Neural cell (in vitro differentiated cells): ENCODE measurements at regions not wholly inside any gene's neighbourhood (a gene's known extent, or its start where the extent isn't known, plus 50 kb on each side); places are given as distances from the start of the nearest gene placed in this dataset.

Source experiments
- H2AFZ ChIP-seq: fragments of 200-600, 300-800 bp; sonication (generic), shearing (Covaris generic); 2 replicates; pipeline ENCODE4 v1.6.0; 2014; ENCODE audit warnings: low read depth, mild to moderate bottlenecking, antibody characterized with exemption, low read length, moderate library complexity
- H3F3A ChIP-seq: fragments of 200-600 bp; shearing (Covaris generic); 2 replicates; pipeline ENCODE4 v1.6.1; 2016; ENCODE audit warnings: mild to moderate bottlenecking, moderate library complexity, mixed read lengths, antibody characterized with exemption, low read length; ENCODE audit not compliant: insufficient read depth, poor library complexity, severe bottlenecking
- H3K27ac ChIP-seq: fragments of 200-600, 300-800 bp; sonication (generic), shearing (Covaris generic); 2 replicates; pipeline ENCODE4 v1.5.1; 2014; ENCODE audit warnings: mild to moderate bottlenecking, low read length, moderate library complexity
- H3K27me3 ChIP-seq: fragments of 300-800, 200-600 bp; sonication (generic), shearing (Covaris generic); 2 replicates; pipeline ENCODE4 v1.6.0; 2014; ENCODE audit warnings: mild to moderate bottlenecking, low read depth, low read length, moderate library complexity; ENCODE audit not compliant: insufficient read depth
- H3K36me3 ChIP-seq: fragments of 300-800, 200-600 bp; sonication (generic), shearing (Covaris generic); 2 replicates; pipeline ENCODE4 v1.5.1; 2014; ENCODE audit warnings: mild to moderate bottlenecking, antibody characterized with exemption, low read length, moderate library complexity; ENCODE audit not compliant: insufficient read depth
- H3K4me2 ChIP-seq: fragments of 300-800, 200-600 bp; sonication (generic), shearing (Covaris generic); 2 replicates; pipeline ENCODE4 v1.6.0; 2014; ENCODE audit warnings: mild to moderate bottlenecking, low read length
- H3K4me3 ChIP-seq: fragments of 300-800, 200-600 bp; sonication (generic), shearing (Covaris generic); 2 replicates; pipeline ENCODE4 v1.5.1; 2014; ENCODE audit warnings: mild to moderate bottlenecking, low read length, moderate library complexity
- H3K79me2 ChIP-seq: fragments of 200-600 bp; shearing (Covaris generic); replicated peaks from 2 replicates; pipeline ENCODE4 v1.6.0; 2014; ENCODE audit warnings: mild to moderate bottlenecking, low read length, moderate library complexity; ENCODE audit not compliant: insufficient read depth
- H3K9ac ChIP-seq: fragments of 300-800, 200-600 bp; sonication (generic), shearing (Covaris generic); 2 replicates; pipeline ENCODE4 v1.6.1; 2016; ENCODE audit warnings: mild to moderate bottlenecking, low read length, mixed read lengths
- H3K9me2 ChIP-seq: fragments of 200-600 bp; shearing (Covaris generic); 2 replicates; pipeline ENCODE4 v1.6.1; 2016; ENCODE audit warnings: mild to moderate bottlenecking, low read length, mixed read lengths; ENCODE audit not compliant: insufficient read depth
- H3K9me3 ChIP-seq: fragments of 200-600, 300-800 bp; sonication (generic), shearing (Covaris generic); 2 replicates; pipeline ENCODE4 v1.6.1; 2016; ENCODE audit warnings: mild to moderate bottlenecking, mixed run types, low read length, moderate library complexity, mixed read lengths
- H4K20me1 ChIP-seq: fragments of 200-600 bp; shearing (Covaris generic); 2 replicates; pipeline ENCODE4 v1.6.1; 2016; ENCODE audit warnings: mild to moderate bottlenecking, mixed run types; ENCODE audit not compliant: insufficient read depth
- CTCF ChIP-seq: fragments of 450-650 bp; IDR thresholded peaks from 2 replicates; pipeline ENCODE4 v1.5.1; 2014; ENCODE audit warnings: antibody characterized with exemption, mild to moderate bottlenecking, moderate library complexity; ENCODE audit not compliant: poor library complexity, severe bottlenecking
- EP300 ChIP-seq: fragments of 450-650 bp; conservative IDR thresholded peaks from 2 replicates; pipeline ENCODE4 v1.6.1; 2014; ENCODE audit warnings: antibody characterized with exemption, mild to moderate bottlenecking, moderate library complexity; ENCODE audit not compliant: poor library complexity, severe bottlenecking
- EZH2 ChIP-seq: fragments of 200-600, 300-800 bp; shearing (Covaris generic), sonication (generic); IDR thresholded peaks from 2 replicates; pipeline ENCODE4 v1.6.1; 2014; ENCODE audit warnings: antibody characterized with exemption, low read length, borderline replicate concordance, mild to moderate bottlenecking; ENCODE audit not compliant: insufficient read depth, poor library complexity, severe bottlenecking
- MXI1 ChIP-seq: fragments of 450-650 bp; conservative IDR thresholded peaks from 2 replicates; pipeline ENCODE4 v1.6.1; 2014; ENCODE audit warnings: antibody characterized with exemption, mild to moderate bottlenecking; ENCODE audit not compliant: poor library complexity, severe bottlenecking
- POLR2AphosphoS5 ChIP-seq: IDR thresholded peaks from 2 replicates; pipeline ENCODE4 v1.6.1; 2012
- RAD21 ChIP-seq: fragments of 450-650 bp; conservative IDR thresholded peaks from 2 replicates; pipeline ENCODE4 v1.6.1; 2014; ENCODE audit warnings: antibody characterized with exemption, mild to moderate bottlenecking, moderate library complexity
- REST ChIP-seq: IDR thresholded peaks from 2 replicates; pipeline ENCODE4 v1.6.1; 2012; ENCODE audit warnings: borderline replicate concordance
- SMC3 ChIP-seq: fragments of 450-650 bp; conservative IDR thresholded peaks from 2 replicates; pipeline ENCODE4 v1.6.1; 2014; ENCODE audit warnings: antibody characterized with exemption, mild to moderate bottlenecking, moderate library complexity; ENCODE audit not compliant: poor library complexity
- TAF1 ChIP-seq: IDR thresholded peaks from 2 replicates; pipeline ENCODE4 v1.6.1; 2012; ENCODE audit warnings: low read depth

DNA sequence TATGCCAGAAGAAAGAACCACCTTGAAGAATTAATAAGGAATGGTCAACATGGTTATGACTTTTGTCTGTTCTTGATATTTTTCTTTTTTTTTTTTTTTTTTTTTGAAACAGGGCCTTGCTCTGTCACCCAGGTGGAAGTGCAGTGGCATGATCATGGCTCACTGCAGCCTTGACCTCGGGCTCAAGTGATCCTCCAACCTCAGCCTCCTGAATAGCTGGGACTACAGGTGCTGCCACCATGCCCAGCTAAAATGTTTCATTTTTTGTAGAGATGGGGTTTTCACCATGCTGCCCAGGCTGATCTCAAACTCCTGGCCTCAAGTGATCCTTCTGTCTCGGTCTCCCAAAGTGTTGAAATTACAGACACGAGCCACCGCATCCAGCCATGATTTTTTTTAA, 53.4 kb upstream of the ACSL3 start (continued):
- TF ChIP-seq MXI1 (no peak), EP300 (no peak), TAF1 (no peak), RAD21 (no peak)

DNA sequence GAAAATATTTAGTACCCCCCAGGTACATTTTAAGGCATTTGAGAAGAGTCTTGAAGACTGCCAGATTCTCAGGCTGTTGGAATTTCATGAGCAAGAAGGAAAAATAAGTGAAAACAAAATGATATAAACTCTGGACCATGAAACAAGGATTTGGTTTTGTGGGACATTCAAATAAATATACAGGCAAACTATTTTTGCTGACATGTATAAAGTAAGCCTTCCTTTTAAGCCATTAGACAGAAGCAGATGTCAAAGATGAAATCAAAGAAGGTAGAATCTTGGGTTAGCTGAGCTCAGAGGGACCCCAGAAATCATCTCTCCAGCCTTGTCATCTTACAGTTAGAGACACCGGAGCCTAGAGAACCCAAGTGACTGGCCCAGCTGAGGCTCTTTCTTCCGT, 51.3 kb upstream of the ACSL3 start:
- Histone ChIP-seq H3K9me2 (no peaks in the 10 kb centered on the region), H3K27me3 (no peaks in the 10 kb centered on the region), H3K9me3 (no peaks in the 10 kb centered on the region), H4K20me1 (no peaks in the 10 kb centered on the region), H3F3A (no peaks in the 10 kb centered on the region), H3K4me2 (no peak overlapping the region), H3K9ac (no peak overlapping the region), H3K79me2 (no peaks in the 10 kb centered on the region), H3K36me3 (no peaks in the 10 kb centered on the region), H2AFZ (no peak overlapping the region), H3K4me3 (no peak overlapping the region), H3K27ac (no peak overlapping the region)
- TF ChIP-seq CTCF (no peak), EP300 (no peak), MXI1 (no peak), SMC3 (no peak), RAD21 (no peak), POLR2AphosphoS5 (no peak), EZH2 (no peak), TAF1 (no peak), REST (no peak)

DNA sequence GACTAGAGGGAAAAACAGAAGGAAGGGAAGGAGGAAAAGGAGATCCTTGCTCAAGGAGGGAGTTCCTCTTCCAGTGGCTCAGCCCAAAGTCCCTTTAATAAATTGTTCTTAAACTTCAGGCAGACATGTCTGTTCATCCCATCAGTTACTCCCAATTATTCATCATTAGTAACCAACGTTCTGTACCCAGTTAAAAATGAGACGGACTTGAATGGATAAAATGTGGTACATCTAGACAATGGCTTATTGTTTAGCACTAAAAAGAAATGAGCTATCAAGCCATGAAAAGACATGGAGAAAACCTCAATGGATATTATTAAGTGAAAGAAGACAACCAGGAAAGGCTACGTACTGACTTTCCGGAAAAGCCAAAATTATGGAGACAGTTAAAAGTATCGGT, 50.8 kb upstream of the ACSL3 start:
- H3K27me3 ChIP-seq, result no peaks in the 10 kb centered on the region
- no peak overlapping the region for H3K4me3 ChIP-seq
- H3K9me2 ChIP-seq, result no peaks in the 10 kb centered on the region
- TF ChIP-seq CTCF, result no peak
- TF ChIP-seq MXI1, result no peak
- no peak for TF ChIP-seq TAF1
- no peak for TF ChIP-seq EZH2
- no peak for TF ChIP-seq SMC3
- no peak for TF ChIP-seq POLR2AphosphoS5
- no peak overlapping the region for H3K9ac ChIP-seq
- no peak overlapping the region for H2AFZ ChIP-seq
- no peaks in the 10 kb centered on the region for H3K79me2 ChIP-seq
- no peak overlapping the region for H3K27ac ChIP-seq
- H3K4me2 ChIP-seq, result no peak overlapping the region
- no peaks in the 10 kb centered on the region for H3K9me3 ChIP-seq
- H3K36me3 ChIP-seq, result no peaks in the 10 kb centered on the region
- H4K20me1 ChIP-seq, result no peaks in the 10 kb centered on the region
- no peaks in the 10 kb centered on the region for H3F3A ChIP-seq
